K562 (cell line): ENCODE measurements at regions not wholly inside any gene's neighbourhood (a gene's known extent, or its start where the extent isn't known, plus 50 kb on each side); places are given as distances from the start of the nearest gene placed in this dataset.

Experiments
- ATAC-seq: fragments of 200-7000 bp; cut with Tn5 transposase; 3 replicates; pipeline ENCODE4 v1.9.1; 2020; ENCODE audit warnings: moderate library complexity
- BruUV-seq: library from RNA; stranded (reverse); fragments of 400-500 nt; replicated peaks from 2 replicates; lab custom pipeline; 2021; lab: Mats Ljungman, UMichigan
- CTCF ChIA-PET: fragments of 300-600 bp; formaldehyde crosslinking; extraction: SDS; loops from one replicate; lab custom pipeline; 2021; ENCODE audit warnings: low intra/inter-chr PET ratio; lab: Yijun Ruan, JAX
- POLR2A ChIA-PET: fragments of 300-600, 350-650 bp; sonication (Branson Sonifier 250); formaldehyde crosslinking; extraction: SDS; loops from one replicate; lab custom pipeline; 2021; ENCODE audit warnings: antibody characterized with exemption, inconsistent platforms; lab: Yijun Ruan, JAX
- DNase-seq, 4 experiments: peaks; one replicate each; pipeline versions ENCODE4 v3.0.0 to v3.0.0-alpha.2; 2011 to 2018; ENCODE audit warnings: low spot score in 3 of 4, mixed read lengths in 3 of 4; ENCODE audit errors: extremely low read depth in 1 of 4
- FAIRE-seq: peaks from 2 replicates; lab custom pipeline; 2011; peaks lifted over from hg19 to GRCh38; lab: Jason Lieb, UNC
- H2AFZ ChIP-seq: 2 replicates; pipeline ENCODE4 v1.6.0; 2011; ENCODE audit warnings: low read depth, low read length, control low read depth, inconsistent platforms
- H3K27ac ChIP-seq: fragments of 200-600 bp; 3 replicates; pipeline ENCODE4 v1.8.0; 2011; ENCODE audit warnings: low read depth, mild to moderate bottlenecking, control low read depth, inconsistent platforms, low read length, moderate library complexity, mixed read lengths; ENCODE audit errors: extremely low read depth
- H3K27me3 ChIP-seq, 2 experiments: fragments of 300-600 bp in 1 of 2; 2 replicates in 1 of 2; 3 replicates in 1 of 2; pipeline versions ENCODE4 v1.6.0 to v1.8.0; 2011; ENCODE audit warnings: inconsistent platforms in 2 of 2, low read length in 2 of 2, mild to moderate bottlenecking in 1 of 2, mixed read lengths in 1 of 2, moderate library complexity in 1 of 2; ENCODE audit not compliant: control insufficient read depth in 2 of 2, insufficient read depth in 2 of 2
- H3K36me3 ChIP-seq: fragments of 300-600 bp; 3 replicates; pipeline ENCODE4 v1.8.0; 2011; ENCODE audit warnings: mild to moderate bottlenecking, low read length, inconsistent platforms; ENCODE audit not compliant: control insufficient read depth, insufficient read depth
- H3K4me1 ChIP-seq, 2 experiments: fragments of 200-600 bp in 1 of 2; replicated peaks in 1 of 2; 2 replicates in 1 of 2; 3 replicates in 1 of 2; pipeline versions ENCODE4 v1.5.1 to v1.8.0; 2011; ENCODE audit warnings: inconsistent platforms in 2 of 2, low read length in 2 of 2, mild to moderate bottlenecking in 1 of 2, mixed read lengths in 1 of 2, moderate library complexity in 1 of 2; ENCODE audit not compliant: control insufficient read depth in 2 of 2, insufficient read depth in 2 of 2
- H3K4me2 ChIP-seq: 2 replicates; pipeline ENCODE4 v1.6.1; 2011; ENCODE audit warnings: low read length, control low read depth, inconsistent platforms, mixed read lengths; ENCODE audit not compliant: insufficient read depth
- H3K4me3 ChIP-seq: fragments of 200-600 bp; sonication (generic), shearing (Covaris generic); 2 replicates; pipeline ENCODE4 v1.5.1; 2016; ENCODE audit warnings: control low read depth, inconsistent platforms
- H3K79me2 ChIP-seq: fragments of 200-600 bp; 3 replicates; pipeline ENCODE4 v1.8.0; 2011; ENCODE audit warnings: low read length, inconsistent platforms; ENCODE audit not compliant: control insufficient read depth, insufficient read depth
- H3K9ac ChIP-seq, 2 experiments: 2 replicates each; pipeline versions ENCODE4 v1.6.0 to v1.6.1; 2011; ENCODE audit warnings: low read depth in 2 of 2, low read length in 2 of 2, control low read depth in 1 of 2, inconsistent platforms in 1 of 2, mild to moderate bottlenecking in 1 of 2, mixed read lengths in 1 of 2; ENCODE audit not compliant: insufficient read depth in 1 of 2
- H3K9me1 ChIP-seq: one replicate; pipeline ENCODE4 v1.6.0; 2011; ENCODE audit warnings: inconsistent platforms, mild to moderate bottlenecking, low read length, moderate library complexity; ENCODE audit not compliant: control insufficient read depth, insufficient read depth
- H3K9me3 ChIP-seq: replicated peaks from 2 replicates; pipeline ENCODE4 v1.5.1; 2011; ENCODE audit warnings: low read depth, low read length, inconsistent platforms; ENCODE audit not compliant: control insufficient read depth, insufficient read depth
- H4K20me1 ChIP-seq: replicated peaks from 2 replicates; pipeline ENCODE4 v1.6.1; 2011; ENCODE audit warnings: low read length, inconsistent platforms, mixed read lengths; ENCODE audit not compliant: control insufficient read depth, insufficient read depth
- CREBBP ChIP-seq: IDR thresholded peaks from one replicate; pipeline ENCODE4 v1.6.1; 2012; ENCODE audit warnings: low read depth, mild to moderate bottlenecking, control low read depth, inconsistent platforms, low read length
- HEY1 ChIP-seq: fragments of 250-450 bp; sonication (Bioruptor Pico); IDR thresholded peaks from 2 replicates; pipeline ENCODE4 v1.5.0; 2020; ENCODE audit warnings: mild to moderate bottlenecking, moderate library complexity, borderline replicate concordance
- SAP30 ChIP-seq: fragments of 200-600 bp; sonication (generic); IDR thresholded peaks from 2 replicates; pipeline ENCODE4 v1.6.1; 2012; ENCODE audit warnings: borderline replicate concordance, low read depth, mild to moderate bottlenecking, moderate library complexity, low read length, control low read depth, inconsistent platforms; ENCODE audit not compliant: insufficient read depth, poor library complexity, severe bottlenecking
- SREBF2 ChIP-seq: sonication (generic); formaldehyde crosslinking; IDR thresholded peaks from 2 replicates; pipeline ENCODE4 v1.4.0; 2020; ENCODE audit warnings: mild to moderate bottlenecking, missing genetic modification reagents
- SUPT5H ChIP-seq: fragments of 450-650 bp; IDR thresholded peaks from 2 replicates; pipeline ENCODE4 v1.6.1; 2016
- TAL1 ChIP-seq: fragments of 450-650 bp; IDR thresholded peaks from 2 replicates; pipeline ENCODE4 v1.6.1; 2016; ENCODE audit warnings: mild to moderate bottlenecking
- ZNF274 ChIP-seq: IDR thresholded peaks from 2 replicates; pipeline ENCODE4 v1.6.1; 2011; ENCODE audit warnings: low read depth, mild to moderate bottlenecking, low read length, moderate library complexity, borderline replicate concordance
- WGBS: fragments of 100-300 bp; shearing (Covaris generic); methylation state at CpG from one replicate; pipeline ENCODE4 v1.1.6; 2016; ENCODE audit warnings: low coverage, mixed read lengths; ENCODE audit not compliant: insufficient coverage; ENCODE audit errors: missing lambda C conversion rate; 5-methylcytosine and 5-hydroxymethylcytosine counted together
- in situ Hi-C: fragments of 300-500 bp; cut with MboI; formaldehyde crosslinking; loops from 4 replicates; pipeline ENCODE4 v1.15.0; 2018; ENCODE audit warnings: inconsistent platforms, mixed read lengths
- intact Hi-C: fragments of 100-400 bp; cut with micrococcal nuclease; formaldehyde crosslinking; loops from 2 replicates; pipeline ENCODE4 v1.14.2; 2022
- TF ChIP-seq, protein P1 (sequence below): fragments of 250-450 bp; sonication (Bioruptor Pico); IDR thresholded peaks from 2 replicates; pipeline ENCODE4 v1.4.0; 2020; ENCODE audit warnings: mild to moderate bottlenecking, moderate library complexity

DNA sequence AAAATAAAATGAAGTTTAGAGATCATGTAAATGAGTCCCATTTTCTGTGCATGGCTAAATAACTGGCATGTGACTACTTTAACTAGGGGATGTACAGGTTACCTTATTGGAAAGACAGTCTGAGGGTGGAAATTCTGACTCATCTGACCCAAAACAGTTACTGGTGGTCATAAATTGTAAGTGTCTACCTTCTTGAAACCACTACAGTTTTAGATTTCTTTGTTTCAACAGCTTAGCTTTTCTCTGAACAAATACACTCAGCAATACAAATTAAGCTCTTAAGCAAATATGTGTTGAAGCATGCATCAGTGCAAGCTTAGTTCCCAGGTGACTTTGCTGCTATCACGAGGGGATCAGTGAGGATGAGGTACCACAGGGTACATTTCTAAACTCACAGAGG is 60.7 kb upstream of the PGM2 start:
- no peak overlapping the region for H3K4me3 ChIP-seq
- no peaks in the 10 kb centered on the region for H3K36me3 ChIP-seq
- no peaks in the 10 kb centered on the region for H3K79me2 ChIP-seq
- H2AFZ ChIP-seq: no peak overlapping the region
- ChIA-PET CTCF (no interaction called here), POLR2A (interaction anchor here (0.6 to 0.9 kb wide), 2 partner anchors 12 to 14 kb away, joined by 3 to 5 read pairs; no protein-coding TSS in a partner anchor)
- H3K9me1 ChIP-seq: no peaks in the 10 kb centered on the region
- ATAC-seq: no peak
- no peak for TF ChIP-seq SUPT5H
- TF ChIP-seq SAP30: no peak
- TF ChIP-seq TAL1: no peak
- H3K9ac ChIP-seq: no peak overlapping the region
- no TSS peak for BruUV-seq
- no peaks in the 10 kb centered on the region for H3K9me3 ChIP-seq
- H4K20me1 ChIP-seq: no peaks in the 10 kb centered on the region
- H3K4me2 ChIP-seq: no peak overlapping the region
- in situ Hi-C loops: no loop called here
- intact Hi-C loops: no loop called here
- no peak for DNase-seq
- 0% methylated on average over 1 of the region's 1 CpG for WGBS
- no peak overlapping the region for H3K27ac ChIP-seq
- FAIRE-seq: no peak
- H3K4me1 ChIP-seq: no peaks in the 10 kb centered on the region
- peaks cover 0 to 13% of the 10 kb centered on the region in 2 experiments; a peak in 2 of 5 replicates for H3K27me3 ChIP-seq

DNA sequence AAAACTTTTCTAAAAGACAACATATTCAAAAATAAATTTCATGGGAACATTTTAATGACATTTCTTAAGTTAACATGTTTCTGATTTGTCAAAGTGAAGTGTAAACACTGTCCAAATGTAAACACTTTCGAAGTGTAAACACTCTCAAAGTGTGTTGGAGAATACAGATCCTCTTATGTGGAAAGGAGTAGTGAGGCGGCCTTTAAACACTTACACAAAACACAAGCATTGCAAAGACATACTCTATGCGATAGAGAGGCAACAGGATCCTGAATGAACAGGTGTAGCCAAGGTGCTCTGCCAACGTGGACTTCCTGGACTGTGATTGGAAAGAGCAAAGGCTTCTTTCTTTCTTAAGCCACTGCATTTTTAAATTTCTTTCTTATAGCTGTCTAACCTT is 62.7 kb upstream of the PGM2 start:
- no peaks in the 10 kb centered on the region for H3K36me3 ChIP-seq
- no peaks in the 10 kb centered on the region for H3K9me1 ChIP-seq
- H2AFZ ChIP-seq: no peak overlapping the region
- H3K79me2 ChIP-seq: no peaks in the 10 kb centered on the region
- H3K9me3 ChIP-seq: no peaks in the 10 kb centered on the region
- no peak overlapping the region for H3K4me2 ChIP-seq
- ChIA-PET CTCF (interaction anchor here (0.6 kb wide), 1 partner anchor 222 kb away, joined by 5 read pairs; no protein-coding TSS in a partner anchor), POLR2A (no interaction called here)
- H4K20me1 ChIP-seq: no peaks in the 10 kb centered on the region
- no peak overlapping the region for H3K27ac ChIP-seq
- intact Hi-C loops: no loop called here
- H3K4me1 ChIP-seq: no peaks in the 10 kb centered on the region
- H3K9ac ChIP-seq: no peak overlapping the region
- H3K27me3 ChIP-seq: peaks cover 0 to 17% of the 10 kb centered on the region in 2 experiments; a peak in 2 of 5 replicates
- in situ Hi-C loops: no loop called here
- DNase-seq: no peak
- BruUV-seq: no TSS peak
- no peak for ATAC-seq
- H3K4me3 ChIP-seq: no peak overlapping the region
- no peak for TF ChIP-seq CREBBP
- TF ChIP-seq HEY1 (CRISPR knock-in tag): no peak
- TF ChIP-seq SREBF2 (CRISPR knock-in tag): no peak
- TF ChIP-seq ZNF274: no peak
- TF ChIP-seq, protein P1, sequence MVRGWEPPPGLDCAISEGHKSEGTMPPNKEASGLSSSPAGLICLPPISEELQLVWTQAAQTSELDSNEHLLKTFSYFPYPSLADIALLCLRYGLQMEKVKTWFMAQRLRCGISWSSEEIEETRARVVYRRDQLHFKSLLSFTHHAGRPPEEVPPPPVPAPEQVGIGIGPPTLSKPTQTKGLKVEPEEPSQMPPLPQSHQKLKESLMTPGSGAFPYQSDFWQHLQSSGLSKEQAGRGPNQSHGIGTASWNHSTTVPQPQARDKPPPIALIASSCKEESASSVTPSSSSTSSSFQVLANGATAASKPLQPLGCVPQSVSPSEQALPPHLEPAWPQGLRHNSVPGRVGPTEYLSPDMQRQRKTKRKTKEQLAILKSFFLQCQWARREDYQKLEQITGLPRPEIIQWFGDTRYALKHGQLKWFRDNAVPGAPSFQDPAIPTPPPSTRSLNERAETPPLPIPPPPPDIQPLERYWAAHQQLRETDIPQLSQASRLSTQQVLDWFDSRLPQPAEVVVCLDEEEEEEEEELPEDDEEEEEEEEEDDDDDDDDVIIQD (CRISPR knock-in tag): no peak
- no peak for FAIRE-seq
- 1% methylated on average over 4 of the region's 4 CpGs for WGBS
